DMS53 (cell line): ENCODE measurements at regions not wholly inside any gene's neighbourhood (a gene's known extent, or its start where the extent isn't known, plus 50 kb on each side); places are given as distances from the start of the nearest gene placed in this dataset.
"Not testable (repeated sequence)": the region's sequence is repeated elsewhere in the genome, so short reads cannot be mapped to it uniquely, and the experiment has no call there.

Source experiments
- DNase-seq: peaks from one replicate; lab custom pipeline; 2025; lab: John Stamatoyannopoulos, UW

GRCh38 chr2:10223932-10224720 lies 78.6 kb upstream of the HPCAL1 start:
- DNase-seq, result no peak

DNA sequence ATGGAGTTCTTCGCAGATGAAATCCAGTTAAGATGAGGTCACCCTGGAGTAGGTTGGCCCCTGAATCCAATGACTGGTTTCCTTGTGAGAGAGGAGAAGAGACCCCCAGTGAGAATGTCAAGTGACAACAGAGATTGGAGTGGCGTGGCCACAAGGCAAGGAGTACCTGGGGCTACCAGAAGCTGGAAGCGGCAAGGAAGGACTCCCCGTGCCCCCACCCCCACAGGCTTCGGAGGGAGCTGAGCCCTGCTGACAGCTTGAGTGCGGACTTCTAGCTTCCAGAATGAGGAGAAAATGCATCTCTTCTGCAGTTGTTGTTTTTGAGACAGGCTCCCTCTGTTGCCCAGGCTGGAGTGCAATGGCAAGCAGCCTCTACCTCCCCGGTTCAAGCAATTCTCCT lies 78.0 kb upstream of the HPCAL1 start:
- no peak for DNase-seq

GRCh38 chr2:10225291-10226037 lies 77.2 kb upstream of the HPCAL1 start:
- DNase-seq, result no peak

DNA sequence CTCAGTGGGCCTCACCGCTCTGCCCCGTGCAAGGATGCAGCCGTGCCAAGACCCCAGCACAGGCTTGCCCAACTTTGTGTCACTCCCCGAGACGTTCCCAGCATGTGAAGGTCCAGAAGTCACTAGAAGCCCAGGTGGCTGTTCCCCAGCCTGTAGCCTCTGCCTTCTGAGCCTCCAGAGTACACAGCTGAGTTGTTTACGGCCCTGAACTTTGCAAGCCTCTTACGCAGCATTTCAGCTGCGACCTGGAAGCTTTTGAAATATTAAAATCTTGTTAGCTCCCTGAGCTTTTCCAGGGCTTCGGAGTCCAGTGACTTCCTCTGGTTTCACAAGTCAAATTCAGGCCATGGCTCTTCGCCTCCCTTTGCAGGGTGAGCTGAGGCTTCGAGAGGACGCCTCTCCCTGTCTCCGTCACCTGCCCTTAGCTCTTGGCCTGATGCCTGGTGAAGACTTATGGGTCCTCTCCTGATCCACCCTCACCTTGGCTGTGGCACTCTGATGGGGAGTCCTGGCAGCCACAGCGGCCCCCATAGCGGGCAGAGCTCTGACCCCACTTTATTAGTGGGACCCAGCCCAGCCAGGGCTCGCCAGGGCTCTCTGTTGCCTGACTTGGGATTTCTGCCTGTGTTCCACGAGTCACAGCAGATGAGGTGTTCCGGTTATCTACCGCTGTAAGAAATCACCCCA lies 76.5 kb upstream of the HPCAL1 start:
- DNase-seq, result no peak

DNA sequence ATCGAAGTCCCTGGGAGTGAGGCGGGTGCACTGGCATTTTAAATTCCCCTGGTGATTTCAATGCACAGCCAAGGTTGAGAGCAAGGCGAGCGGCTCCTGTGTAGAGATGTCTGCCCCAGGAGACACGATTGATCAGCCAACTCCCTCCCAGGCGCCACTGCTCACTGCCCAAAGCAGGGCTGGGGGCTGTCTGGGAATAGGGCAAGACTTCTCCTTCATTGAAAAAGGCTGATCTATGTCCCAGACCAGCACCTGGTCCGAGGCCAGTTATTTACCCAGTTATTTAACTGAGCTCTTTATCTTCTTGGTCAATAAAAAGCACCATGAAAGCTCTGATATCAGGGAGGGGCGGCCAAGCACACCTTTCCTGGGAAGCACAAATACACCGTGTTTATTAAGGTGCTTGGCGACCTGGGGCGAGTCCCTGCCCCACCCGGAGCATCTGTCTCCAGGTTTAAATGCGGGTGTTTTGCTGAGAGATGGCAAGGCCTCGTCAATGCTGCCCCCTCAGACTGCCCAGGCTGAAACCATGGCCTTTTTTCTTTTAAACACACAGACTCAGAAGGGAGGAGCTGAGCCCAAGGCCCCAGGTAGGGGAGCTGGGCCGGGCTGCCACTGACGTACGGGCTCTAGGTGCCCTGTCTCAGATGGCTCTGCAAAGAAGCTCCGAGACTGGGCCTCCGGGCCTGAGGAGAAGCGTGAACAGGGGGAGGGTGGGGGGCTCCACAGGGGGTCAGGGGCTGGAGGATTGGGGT lies 73.9 kb upstream of the HPCAL1 start:
- peak; percentile 41 for DNase-seq

DNA sequence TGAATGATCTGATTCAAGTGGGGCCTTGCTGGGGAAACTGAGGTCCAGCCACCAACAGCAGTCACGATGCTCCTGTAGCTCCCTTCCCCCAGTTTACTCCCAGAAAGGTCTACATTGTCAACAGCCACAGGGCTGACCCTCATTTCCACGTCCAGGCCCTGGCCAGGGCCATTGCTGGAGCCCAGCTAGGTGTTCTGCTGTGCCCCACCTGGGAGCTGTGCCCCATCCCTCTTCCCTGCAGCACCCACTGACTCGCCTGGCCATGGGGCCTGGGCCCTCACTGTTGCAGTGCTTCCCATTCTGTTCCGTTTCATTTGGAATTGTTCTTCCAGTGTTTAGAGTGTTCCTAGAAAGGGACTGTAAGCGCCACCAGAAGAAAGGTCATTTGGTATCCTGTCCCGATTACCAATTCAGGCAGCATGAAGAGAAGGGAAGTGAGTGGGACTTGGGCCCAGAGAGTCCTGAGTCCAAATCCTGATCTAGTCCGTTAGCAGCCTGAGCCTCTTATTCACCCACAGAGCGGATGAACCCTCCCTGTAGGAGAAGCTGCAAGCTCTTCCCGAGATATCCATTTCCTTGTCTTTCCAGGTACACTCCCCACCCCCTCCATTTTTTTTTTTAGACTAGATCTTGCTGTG lies 73.1 kb upstream of the HPCAL1 start:
- DNase-seq, result no peak

GRCh38 chr2:10230499-10230898 lies 72.2 kb upstream of the HPCAL1 start:
- no peak for DNase-seq

GRCh38 chr2:10230921-10231320 lies 71.8 kb upstream of the HPCAL1 start:
- DNase-seq, result not testable (repeated sequence)

DNA sequence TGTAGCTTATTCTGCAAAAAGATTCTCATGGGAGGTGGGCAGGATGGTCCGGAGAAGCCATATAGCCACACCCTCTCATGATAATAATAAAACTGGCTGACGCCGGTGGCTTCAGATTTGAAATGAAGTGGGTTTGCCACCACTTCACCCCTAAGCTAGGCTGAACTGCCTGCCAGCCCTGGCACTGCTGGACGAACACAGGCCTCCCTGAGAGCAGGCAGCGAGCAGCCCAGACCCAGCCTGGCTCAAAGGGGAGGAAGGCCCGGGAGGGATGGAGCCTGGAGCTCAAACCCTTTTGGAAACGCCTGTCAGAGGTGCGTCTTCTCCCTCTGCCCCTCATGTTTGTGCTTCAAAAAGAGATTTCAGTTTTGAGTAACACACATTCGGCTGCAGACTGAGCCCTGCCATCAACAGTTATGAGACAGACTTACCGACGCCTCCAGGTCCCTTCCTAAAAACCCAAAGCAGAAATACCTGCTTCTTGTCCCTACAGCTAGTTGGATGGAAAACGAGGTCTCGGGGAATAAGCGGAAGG lies 71.1 kb upstream of the HPCAL1 start:
- no peak for DNase-seq

- no peak for DNase-seq
These were observed 70.4 kb upstream of the HPCAL1 start for GRCh38 chr2:10232096-10232815.

- no peak for DNase-seq
These were observed 69.3 kb upstream of the HPCAL1 start for GRCh38 chr2:10233131-10234012.

- DNase-seq, result no peak
These were observed 68.7 kb upstream of the HPCAL1 start for GRCh38 chr2:10234013-10234306.

GRCh38 chr2:10234409-10235094 lies 68.2 kb upstream of the HPCAL1 start:
- DNase-seq, result no peak

DNA sequence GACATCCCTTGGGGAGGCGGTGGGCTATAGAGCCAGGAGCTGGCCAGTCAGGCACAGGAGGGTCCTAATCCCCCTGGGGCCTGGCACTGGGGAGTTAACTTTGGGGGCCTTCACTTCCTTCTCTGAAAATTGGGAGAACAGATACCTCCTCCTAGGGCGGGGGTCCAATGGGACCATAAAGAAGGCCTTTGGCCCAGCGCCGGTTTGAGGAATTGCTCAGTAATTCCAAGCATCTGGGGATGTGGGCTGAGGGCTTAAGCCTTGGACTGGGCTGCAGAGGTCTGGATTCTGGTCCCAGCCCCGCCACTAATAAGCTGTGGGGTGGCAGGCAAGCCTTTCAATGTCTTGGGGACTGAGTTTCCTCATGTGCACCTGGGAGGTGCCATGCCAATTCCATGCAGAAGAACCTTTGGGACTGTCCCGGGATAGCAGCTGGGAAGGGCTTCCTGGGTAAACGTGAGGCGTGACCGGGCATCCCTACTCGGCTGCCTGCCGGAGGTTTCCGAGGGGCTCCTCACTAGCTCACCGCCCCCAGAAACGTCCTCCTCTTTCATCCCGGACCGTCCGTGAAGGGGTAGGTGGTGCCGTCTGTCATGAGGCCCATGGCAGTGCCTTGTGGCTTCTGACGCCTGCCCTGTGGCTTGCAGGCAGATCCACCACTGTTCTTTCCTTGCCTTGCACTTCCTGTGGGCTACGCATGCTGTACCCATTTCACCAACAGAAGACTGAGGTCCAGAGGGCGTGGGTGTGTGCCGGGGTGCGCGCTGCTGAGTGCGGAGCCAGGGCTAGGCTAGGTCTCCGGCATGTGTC lies 67.4 kb upstream of the HPCAL1 start:
- DNase-seq, result no peak

DNA sequence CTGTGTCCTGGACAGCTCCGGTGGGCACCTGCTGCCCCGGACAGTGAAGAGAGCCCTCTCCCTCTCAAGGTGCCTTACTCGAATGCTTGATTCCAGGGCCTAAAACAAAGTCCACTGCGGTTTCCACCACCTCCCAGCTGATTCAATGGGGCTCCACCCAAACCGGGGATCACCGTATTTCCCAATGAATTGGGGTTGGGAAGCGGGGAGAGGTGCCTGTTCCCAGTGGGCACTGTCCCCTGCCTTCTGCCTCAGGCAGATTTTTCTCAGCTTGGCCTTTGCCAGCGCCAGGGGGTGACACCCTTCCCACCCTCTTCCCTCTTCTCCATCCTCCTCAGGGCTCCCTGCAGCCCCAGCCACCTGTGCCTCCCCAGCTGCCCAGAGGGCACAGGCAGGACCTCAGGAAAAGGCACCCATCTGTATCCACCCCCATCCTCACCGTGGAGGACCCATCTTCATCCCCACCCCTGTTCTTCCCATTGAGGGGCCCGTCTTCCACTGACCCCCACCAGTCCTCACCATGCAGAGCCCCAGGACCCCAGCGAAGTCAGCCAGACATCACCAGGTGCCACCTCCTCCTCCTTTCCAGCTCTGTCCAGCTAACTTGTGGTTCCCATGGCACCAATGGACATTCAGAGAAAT lies 66.7 kb upstream of the HPCAL1 start:
- DNase-seq, result no peak

- no peak for DNase-seq
These were observed 65.9 kb upstream of the HPCAL1 start for GRCh38 chr2:10236571-10237391.
